ENCODE measurements at regions not wholly inside any gene's neighbourhood (a gene's known extent, or its start where the extent isn't known, plus 50 kb on each side); places are given as distances from the start of the nearest gene placed in this dataset.

- H4K20me1 ChIP-seq (ENCODE audit: control insufficient read depth, extremely low read depth, insufficient read depth, low read length): no peaks in the 10 kb centered on the region
- no peak overlapping the region for H3K4me3 ChIP-seq (replicated peaks in 1 of 4; ENCODE audit: control extremely low read depth in 1 of 4, insufficient read depth in 1 of 4, low read depth in 3 of 4, low read length in 4 of 4)
- no peaks in the 10 kb centered on the region for H3K79me2 ChIP-seq (ENCODE audit: control insufficient read depth, insufficient read depth, low read length)
- no peaks in the 10 kb centered on the region for H3K36me3 ChIP-seq (ENCODE audit: control insufficient read depth, insufficient read depth, low read length)
- no peaks in the 10 kb centered on the region for H3K27me3 ChIP-seq (ENCODE audit: control insufficient read depth, insufficient read depth, low read length)
- no peaks in the 10 kb centered on the region for H3K9me3 ChIP-seq (ENCODE audit: control insufficient read depth, insufficient read depth, low read depth, low read length)
- TF ChIP-seq CTCF (conservative IDR thresholded peaks at IDR 0.05 in 1 of 2, IDR thresholded peaks at IDR 0.05 in 1 of 2; ENCODE audit: low read depth in 1 of 2, low read length in 2 of 2) (peak in 1 of 2 donors; percentile 48), EZH2 (IDR thresholded peaks at IDR 0.05; ENCODE audit: low read length, missing control alignments) (no peak)
- no peak overlapping the region for H3K9ac ChIP-seq (ENCODE audit: insufficient read depth, low read length)
- H3K27ac ChIP-seq (ENCODE audit: insufficient read depth, low read length): no peak overlapping the region
- H2AFZ ChIP-seq (ENCODE audit: low read length): no peak overlapping the region
- H3K4me2 ChIP-seq (ENCODE audit: extremely low read depth, insufficient read depth, low read length): no peak overlapping the region
- DNase-seq (ENCODE audit: low read depth in 2 of 2): peak in 1 of 2 donors; percentile 52
- H3K4me1 ChIP-seq (ENCODE audit: control insufficient read depth, extremely low read depth, insufficient read depth, low read length): no peaks in the 10 kb centered on the region
Measured at GRCh38 chr6:94052749-94053148, 633.4 kb upstream of the EPHA7 start.

GRCh38 chr6:94050515-94050914 is 631.2 kb upstream of the EPHA7 start:
- H3K79me2 ChIP-seq (ENCODE audit: control insufficient read depth, insufficient read depth, low read length): no peaks in the 10 kb centered on the region

GRCh38 chr6:94049001-94049400 is 629.6 kb upstream of the EPHA7 start:
- Histone ChIP-seq H3K27ac (ENCODE audit: insufficient read depth, low read length) (no peak overlapping the region), H3K36me3 (ENCODE audit: control insufficient read depth, insufficient read depth, low read length) (no peaks in the 10 kb centered on the region)

More at GRCh38 chr6:94050515-94050914, 631.2 kb upstream of the EPHA7 start:
- no peaks in the 10 kb centered on the region for H3K27me3 ChIP-seq (ENCODE audit: control insufficient read depth, insufficient read depth, low read length)
- no peak overlapping the region for H3K9ac ChIP-seq (ENCODE audit: insufficient read depth, low read length)
- no peak overlapping the region for H3K4me3 ChIP-seq (replicated peaks in 1 of 4; ENCODE audit: control extremely low read depth in 1 of 4, insufficient read depth in 1 of 4, low read depth in 3 of 4, low read length in 4 of 4)
- no peak for DNase-seq (ENCODE audit: low read depth in 2 of 2)
- TF ChIP-seq CTCF (conservative IDR thresholded peaks at IDR 0.05 in 1 of 2, IDR thresholded peaks at IDR 0.05 in 1 of 2; ENCODE audit: low read depth in 1 of 2, low read length in 2 of 2): no peak
- TF ChIP-seq EZH2 (IDR thresholded peaks at IDR 0.05; ENCODE audit: low read length, missing control alignments): no peak
- no peak overlapping the region for H3K4me2 ChIP-seq (ENCODE audit: extremely low read depth, insufficient read depth, low read length)
- no peaks in the 10 kb centered on the region for H3K36me3 ChIP-seq (ENCODE audit: control insufficient read depth, insufficient read depth, low read length)
- no peaks in the 10 kb centered on the region for H3K9me3 ChIP-seq (ENCODE audit: control insufficient read depth, insufficient read depth, low read depth, low read length)
- no peak overlapping the region for H2AFZ ChIP-seq (ENCODE audit: low read length)
- no peaks in the 10 kb centered on the region for H3K4me1 ChIP-seq (ENCODE audit: control insufficient read depth, extremely low read depth, insufficient read depth, low read length)
- H3K27ac ChIP-seq (ENCODE audit: insufficient read depth, low read length): no peak overlapping the region
- no peaks in the 10 kb centered on the region for H4K20me1 ChIP-seq (ENCODE audit: control insufficient read depth, extremely low read depth, insufficient read depth, low read length)

More at GRCh38 chr6:94049001-94049400, 629.6 kb upstream of the EPHA7 start:
- no peak overlapping the region for H3K9ac ChIP-seq (ENCODE audit: insufficient read depth, low read length)
- no peaks in the 10 kb centered on the region for H3K79me2 ChIP-seq (ENCODE audit: control insufficient read depth, insufficient read depth, low read length)
- H3K4me1 ChIP-seq (ENCODE audit: control insufficient read depth, extremely low read depth, insufficient read depth, low read length): no peaks in the 10 kb centered on the region
- no peaks in the 10 kb centered on the region for H3K9me3 ChIP-seq (ENCODE audit: control insufficient read depth, insufficient read depth, low read depth, low read length)
- TF ChIP-seq EZH2 (IDR thresholded peaks at IDR 0.05; ENCODE audit: low read length, missing control alignments): no peak
- no peak for TF ChIP-seq CTCF (conservative IDR thresholded peaks at IDR 0.05 in 1 of 2, IDR thresholded peaks at IDR 0.05 in 1 of 2; ENCODE audit: low read depth in 1 of 2, low read length in 2 of 2)
- DNase-seq (ENCODE audit: low read depth in 2 of 2): no peak
- no peak overlapping the region for H2AFZ ChIP-seq (ENCODE audit: low read length)
- H4K20me1 ChIP-seq (ENCODE audit: control insufficient read depth, extremely low read depth, insufficient read depth, low read length): no peaks in the 10 kb centered on the region
- no peak overlapping the region for H3K4me3 ChIP-seq (replicated peaks in 1 of 4; ENCODE audit: control extremely low read depth in 1 of 4, insufficient read depth in 1 of 4, low read depth in 3 of 4, low read length in 4 of 4)
- no peaks in the 10 kb centered on the region for H3K27me3 ChIP-seq (ENCODE audit: control insufficient read depth, insufficient read depth, low read length)
- no peak overlapping the region for H3K4me2 ChIP-seq (ENCODE audit: extremely low read depth, insufficient read depth, low read length)
